Body of pancreas (tissue), 4 donors: ENCODE measurements at regions not wholly inside any gene's neighbourhood (a gene's known extent, or its start where the extent isn't known, plus 50 kb on each side); places are given as distances from the start of the nearest gene placed in this dataset.

Experiments used
- POLR2A ChIP-seq, 3 donors: fragments of 450-650 bp; IDR thresholded peaks; one replicate each; pipeline ENCODE4 v1.6.1; 2016; ENCODE audit warnings: antibody characterized with exemption in 3 of 3, mild to moderate bottlenecking in 2 of 3
- TF ChIP-seq, protein P1 (sequence below), 7 experiments: fragments of 450-650 bp in 4 of 7; fragments of 200-600 bp in 3 of 7; sonication (generic) in 3 of 7; IDR thresholded peaks; one replicate each; pipeline ENCODE4 v1.5.1; 2016 to 2019; ENCODE audit warnings: antibody characterized with exemption in 7 of 7

DNA sequence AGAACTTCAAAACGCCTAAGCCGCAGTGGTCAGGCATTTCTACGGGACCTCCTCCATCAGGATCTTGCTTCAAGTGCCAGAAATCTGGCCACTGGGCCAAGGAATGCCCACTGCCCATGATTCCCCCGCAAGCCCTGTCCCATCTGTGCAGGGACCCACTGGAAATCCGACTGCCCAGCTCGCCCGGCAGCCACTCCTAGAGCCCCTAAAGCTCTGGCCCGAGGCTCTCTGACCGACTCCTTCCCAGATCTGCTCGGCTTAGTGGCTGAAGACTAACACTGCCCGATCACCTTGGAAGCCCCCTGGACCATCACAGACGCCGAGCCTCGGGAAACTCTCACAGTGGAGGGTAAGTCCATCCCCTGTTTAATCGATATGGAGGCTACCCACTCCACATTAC is 1113.0 kb upstream of the TMEM132C start:
- TF ChIP-seq, protein P1, sequence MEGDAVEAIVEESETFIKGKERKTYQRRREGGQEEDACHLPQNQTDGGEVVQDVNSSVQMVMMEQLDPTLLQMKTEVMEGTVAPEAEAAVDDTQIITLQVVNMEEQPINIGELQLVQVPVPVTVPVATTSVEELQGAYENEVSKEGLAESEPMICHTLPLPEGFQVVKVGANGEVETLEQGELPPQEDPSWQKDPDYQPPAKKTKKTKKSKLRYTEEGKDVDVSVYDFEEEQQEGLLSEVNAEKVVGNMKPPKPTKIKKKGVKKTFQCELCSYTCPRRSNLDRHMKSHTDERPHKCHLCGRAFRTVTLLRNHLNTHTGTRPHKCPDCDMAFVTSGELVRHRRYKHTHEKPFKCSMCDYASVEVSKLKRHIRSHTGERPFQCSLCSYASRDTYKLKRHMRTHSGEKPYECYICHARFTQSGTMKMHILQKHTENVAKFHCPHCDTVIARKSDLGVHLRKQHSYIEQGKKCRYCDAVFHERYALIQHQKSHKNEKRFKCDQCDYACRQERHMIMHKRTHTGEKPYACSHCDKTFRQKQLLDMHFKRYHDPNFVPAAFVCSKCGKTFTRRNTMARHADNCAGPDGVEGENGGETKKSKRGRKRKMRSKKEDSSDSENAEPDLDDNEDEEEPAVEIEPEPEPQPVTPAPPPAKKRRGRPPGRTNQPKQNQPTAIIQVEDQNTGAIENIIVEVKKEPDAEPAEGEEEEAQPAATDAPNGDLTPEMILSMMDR (IDR thresholded peaks at IDR 0.05) = no peak
- no peak for TF ChIP-seq POLR2A (IDR thresholded peaks at IDR 0.05)
